ENCODE measurements at regions not wholly inside any gene's neighbourhood (a gene's known extent, or its start where the extent isn't known, plus 50 kb on each side); places are given as distances from the start of the nearest gene placed in this dataset.
"Not testable (repeated sequence)": the region's sequence is repeated elsewhere in the genome, so short reads cannot be mapped to it uniquely, and the experiment has no call there.

GRCh38 chr21:5975719-5976118 is 4545.7 kb upstream of the TPTE start:
- DNase-seq, result not testable (repeated sequence)

- DNase-seq, result not testable (repeated sequence)
Measured at GRCh38 chr21:5997586-5997985, 4523.8 kb upstream of the TPTE start.

- not testable (repeated sequence) for DNase-seq
Measured at GRCh38 chr21:6015422-6016057, 4505.8 kb upstream of the TPTE start.

- DNase-seq, result not testable (repeated sequence)
Measured at GRCh38 chr21:6020460-6020859, 4500.9 kb upstream of the TPTE start.

GRCh38 chr21:6020953-6021716 is 4500.2 kb upstream of the TPTE start:
- not testable (repeated sequence) for DNase-seq

GRCh38 chr21:6021717-6022270 is 4499.6 kb upstream of the TPTE start:
- not testable (repeated sequence) for DNase-seq

- not testable (repeated sequence) for DNase-seq
Measured at GRCh38 chr21:6023331-6023730, 4498.1 kb upstream of the TPTE start.

- DNase-seq, result not testable (repeated sequence)
Measured at GRCh38 chr21:6025139-6025538, 4496.2 kb upstream of the TPTE start.

GRCh38 chr21:6027497-6027896 is 4493.9 kb upstream of the TPTE start:
- DNase-seq, result not testable (repeated sequence)

- DNase-seq, result not testable (repeated sequence)
Measured at GRCh38 chr21:6034124-6034678, 4487.2 kb upstream of the TPTE start.

GRCh38 chr21:6034820-6035473 is 4486.4 kb upstream of the TPTE start:
- DNase-seq, result not testable (repeated sequence)

GRCh38 chr21:6035474-6036155 is 4485.8 kb upstream of the TPTE start:
- not testable (repeated sequence) for DNase-seq

- DNase-seq, result not testable (repeated sequence)
Measured at GRCh38 chr21:6039224-6039623, 4482.2 kb upstream of the TPTE start.

- DNase-seq, result not testable (repeated sequence)
Measured at GRCh38 chr21:6040095-6040494, 4481.3 kb upstream of the TPTE start.

- DNase-seq, result not testable (repeated sequence)
Measured at GRCh38 chr21:6043430-6044275, 4477.7 kb upstream of the TPTE start.

- not testable (repeated sequence) for DNase-seq
Measured at GRCh38 chr21:6044695-6045094, 4476.7 kb upstream of the TPTE start.

GRCh38 chr21:6049930-6050329 is 4471.5 kb upstream of the TPTE start:
- DNase-seq, result not testable (repeated sequence)

- not testable (repeated sequence) for DNase-seq
Measured at GRCh38 chr21:6052109-6052508, 4469.3 kb upstream of the TPTE start.

- DNase-seq, result not testable (repeated sequence)
Measured at GRCh38 chr21:6053145-6053544, 4468.2 kb upstream of the TPTE start.

GRCh38 chr21:6058997-6059396 is 4462.4 kb upstream of the TPTE start:
- not testable (repeated sequence) for DNase-seq

- DNase-seq, result not testable (repeated sequence)
Measured at GRCh38 chr21:6060054-6060681, 4461.2 kb upstream of the TPTE start.

Measured in activated CD4-positive, alpha-beta T cell treated with anti-CD3 and anti-CD28 coated beads for 1 hour (primary cell).